Muscle of leg (tissue), 3 donors: ENCODE measurements at regions not wholly inside any gene's neighbourhood (a gene's known extent, or its start where the extent isn't known, plus 50 kb on each side); places are given as distances from the start of the nearest gene placed in this dataset.

Experiments
- DNase-seq: peaks from one replicate; pipeline ENCODE4 v3.0.0; 2013
- H3K27ac ChIP-seq: one replicate; pipeline ENCODE4 v1.5.1; 2013; ENCODE audit warnings: mild to moderate bottlenecking, low read length, control low read depth
- H3K27me3 ChIP-seq: one replicate; pipeline ENCODE4 v1.6.1; 2013; ENCODE audit warnings: low read length; ENCODE audit not compliant: control insufficient read depth, insufficient read depth
- H3K36me3 ChIP-seq: one replicate; pipeline ENCODE4 v1.6.1; 2013; ENCODE audit warnings: low read length; ENCODE audit not compliant: control insufficient read depth, insufficient read depth
- H3K4me1 ChIP-seq: one replicate; pipeline ENCODE4 v1.6.1; 2013; ENCODE audit warnings: low read length; ENCODE audit not compliant: control insufficient read depth, insufficient read depth
- H3K4me3 ChIP-seq: one replicate; pipeline ENCODE4 v1.5.1; 2013; ENCODE audit warnings: low read length, control low read depth
- H3K9me3 ChIP-seq: replicated peaks from 2 replicates; pipeline ENCODE4 v1.6.1; 2013; ENCODE audit warnings: low read depth, low read length; ENCODE audit not compliant: control insufficient read depth
- WGBS: methylation state at CpG from one replicate; pipeline ENCODE4 v1.1.5; 2013; ENCODE audit warnings: missing lambda C conversion rate; ENCODE audit not compliant: insufficient coverage; 5-methylcytosine and 5-hydroxymethylcytosine counted together

DNA sequence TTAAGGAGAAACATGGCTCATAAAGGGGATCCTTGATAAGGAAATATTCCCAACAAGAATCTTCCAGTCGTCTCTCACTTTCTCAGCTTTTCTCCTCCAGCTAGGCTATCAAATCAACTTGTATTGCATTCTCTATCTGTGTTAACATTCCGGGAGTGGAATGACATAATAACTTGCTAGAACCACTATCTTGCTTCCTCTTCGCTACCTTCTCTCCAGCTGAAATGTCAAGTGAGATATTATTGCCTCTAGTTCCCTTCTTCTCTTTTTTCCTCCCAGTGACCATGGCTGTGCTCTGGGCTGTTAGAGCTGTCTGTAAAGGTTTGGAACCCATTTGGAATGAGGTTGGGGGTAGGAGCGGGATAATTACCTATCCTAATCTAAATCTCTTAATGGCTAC is 1329.5 kb upstream of the WWC1 start:
- H3K36me3 ChIP-seq = no peaks in the 10 kb centered on the region
- no peaks in the 10 kb centered on the region for H3K4me1 ChIP-seq
- no peak for DNase-seq
- whole genome bisulfite sequencing = 80% methylated on average over 1 of the region's 4 CpGs
- no peaks in the 10 kb centered on the region for H3K9me3 ChIP-seq
- H3K27me3 ChIP-seq = no peaks in the 10 kb centered on the region
- no peak overlapping the region for H3K27ac ChIP-seq
- H3K4me3 ChIP-seq = no peak overlapping the region

DNA sequence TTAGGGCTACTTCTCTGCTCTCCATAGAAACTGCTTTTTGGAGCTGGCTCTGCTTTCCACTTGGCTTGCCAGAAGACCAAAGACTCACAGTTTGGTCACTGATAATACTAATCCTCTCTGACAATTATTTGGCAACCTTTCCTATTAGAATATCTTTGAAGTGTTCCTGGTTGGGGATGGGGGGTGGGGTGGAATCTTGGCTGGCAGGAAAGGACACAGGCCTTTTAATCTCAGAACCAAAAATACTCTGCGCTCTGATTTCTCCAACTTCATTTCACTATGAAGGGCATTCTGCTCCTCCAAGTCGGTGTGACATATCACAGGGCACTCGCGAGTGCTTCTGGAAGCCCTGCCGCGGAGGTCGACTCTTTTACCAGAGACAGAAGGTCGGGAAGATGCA is 1329.0 kb upstream of the WWC1 start:
- no peak overlapping the region for H3K27ac ChIP-seq

GRCh38 chr5:166963596-166963995 is 1327.8 kb upstream of the WWC1 start:
- no peaks in the 10 kb centered on the region for H3K4me1 ChIP-seq
- WGBS = no CpG with 5 or more reads among the region's 5 CpGs

More for the DNA sequence above, 1329.0 kb upstream of the WWC1 start:
- no CpG with 5 or more reads among the region's 8 CpGs for WGBS
- no peak for DNase-seq
- no peak overlapping the region for H3K4me3 ChIP-seq
- H3K9me3 ChIP-seq = no peaks in the 10 kb centered on the region
- H3K27me3 ChIP-seq = no peaks in the 10 kb centered on the region
- no peaks in the 10 kb centered on the region for H3K36me3 ChIP-seq
- H3K4me1 ChIP-seq = no peaks in the 10 kb centered on the region

GRCh38 chr5:166977911-166978422 is 1313.5 kb upstream of the WWC1 start:
- Histone ChIP-seq H3K9me3 (no peaks in the 10 kb centered on the region), H3K27me3 (peaks cover 4% of the 10 kb centered on the region), H3K4me1 (no peaks in the 10 kb centered on the region), H3K4me3 (peak overlapping the region; percentile 51), H3K36me3 (no peaks in the 10 kb centered on the region), H3K27ac (no peak overlapping the region)
- no peak for DNase-seq
- WGBS = 8% methylated on average over 4 of the region's 7 CpGs

More at GRCh38 chr5:166963596-166963995, 1327.8 kb upstream of the WWC1 start:
- DNase-seq = no peak
- no peak overlapping the region for H3K4me3 ChIP-seq
- no peak overlapping the region for H3K27ac ChIP-seq
- H3K9me3 ChIP-seq = no peaks in the 10 kb centered on the region
- no peaks in the 10 kb centered on the region for H3K27me3 ChIP-seq
- H3K36me3 ChIP-seq = no peaks in the 10 kb centered on the region

- no peak overlapping the region for H3K27ac ChIP-seq
- no CpG with 5 or more reads among the region's 13 CpGs for WGBS
- peak overlapping the region; percentile 51 for H3K4me3 ChIP-seq
- H3K9me3 ChIP-seq = no peaks in the 10 kb centered on the region
- no peaks in the 10 kb centered on the region for H3K4me1 ChIP-seq
- peaks cover 4% of the 10 kb centered on the region for H3K27me3 ChIP-seq
- DNase-seq = peak; percentile 25
- H3K36me3 ChIP-seq = no peaks in the 10 kb centered on the region
Observed at GRCh38 chr5:166979307-166979895, 1312.0 kb upstream of the WWC1 start.

- peaks cover 4% of the 10 kb centered on the region for H3K27me3 ChIP-seq
- WGBS = no CpG with 5 or more reads among the region's 1 CpG
- DNase-seq = no peak
- no peaks in the 10 kb centered on the region for H3K9me3 ChIP-seq
- no peak overlapping the region for H3K27ac ChIP-seq
- H3K4me3 ChIP-seq = no peak overlapping the region
- H3K4me1 ChIP-seq = no peaks in the 10 kb centered on the region
- H3K36me3 ChIP-seq = no peaks in the 10 kb centered on the region
Observed at GRCh38 chr5:166980666-166981065, 1310.8 kb upstream of the WWC1 start.

DNA sequence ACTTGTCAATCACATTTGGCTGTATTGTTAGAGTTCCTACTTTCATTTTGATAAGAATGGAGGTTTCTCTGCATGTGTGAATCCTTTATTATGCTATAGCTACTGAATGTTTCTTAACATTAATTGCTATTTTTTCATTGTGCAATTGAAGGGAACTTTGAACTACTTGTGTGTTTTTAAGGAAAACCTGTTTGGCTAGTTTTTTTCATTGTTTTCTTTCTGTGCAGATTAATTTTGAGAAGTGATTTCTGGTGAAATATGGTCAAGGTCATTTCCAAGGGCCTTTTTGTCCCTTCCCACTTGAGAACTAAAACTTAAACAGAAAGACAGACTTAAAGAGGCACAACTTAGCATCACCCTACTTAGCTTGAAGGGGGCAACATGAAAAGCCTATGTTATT is 1309.2 kb upstream of the WWC1 start:
- Histone ChIP-seq H3K36me3 (no peaks in the 10 kb centered on the region), H3K4me3 (no peak overlapping the region), H3K4me1 (no peaks in the 10 kb centered on the region), H3K27me3 (peaks cover 4% of the 10 kb centered on the region), H3K9me3 (no peaks in the 10 kb centered on the region), H3K27ac (no peak overlapping the region)
- DNase-seq = no peak

DNA sequence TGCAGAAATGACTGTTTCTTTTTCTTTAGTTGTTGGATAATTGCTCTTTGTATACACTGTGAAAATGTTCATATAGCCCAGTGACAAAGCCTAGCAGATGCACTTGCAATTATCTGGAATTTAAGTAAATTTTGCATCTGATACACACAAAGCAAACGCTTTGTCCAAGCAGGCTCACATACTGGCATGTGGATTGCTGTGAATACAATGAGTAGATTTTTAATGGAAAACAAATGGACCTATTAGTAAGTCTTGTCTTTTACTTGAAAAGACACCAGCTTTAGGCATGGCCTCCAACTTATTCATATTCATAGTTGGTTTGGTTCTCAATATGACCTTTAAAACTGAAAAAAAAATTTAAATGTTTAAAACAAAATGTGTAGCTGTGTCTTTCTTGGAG is 1299.8 kb upstream of the WWC1 start:
- Histone ChIP-seq H3K27me3 (no peaks in the 10 kb centered on the region), H3K9me3 (no peaks in the 10 kb centered on the region), H3K27ac (no peak overlapping the region), H3K4me3 (no peak overlapping the region), H3K36me3 (no peaks in the 10 kb centered on the region), H3K4me1 (peaks cover 8% of the 10 kb centered on the region)
- peak; percentile 52 for DNase-seq
- no CpG with 5 or more reads among the region's 1 CpG for WGBS

DNA sequence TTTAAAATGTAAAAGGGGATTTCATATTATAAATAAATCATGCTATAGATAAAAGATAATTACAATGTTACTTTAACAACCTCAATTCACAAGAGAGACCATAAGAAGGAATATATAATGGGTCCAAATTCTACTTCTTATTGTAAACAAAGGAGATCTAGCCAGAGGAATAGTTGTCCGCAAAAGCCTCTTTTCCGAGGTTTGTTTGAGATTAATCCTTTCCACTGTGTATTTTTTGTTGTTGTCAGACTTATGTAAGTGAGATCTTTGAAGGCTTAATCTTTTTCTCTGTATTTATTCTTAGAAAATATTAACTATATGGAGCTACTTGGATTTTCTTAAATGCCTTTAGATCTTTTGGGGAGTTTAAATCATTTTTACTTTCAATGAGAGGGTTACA is 1299.3 kb upstream of the WWC1 start:
- Histone ChIP-seq H3K9me3 (no peaks in the 10 kb centered on the region), H3K27ac (no peak overlapping the region), H3K4me3 (no peak overlapping the region), H3K36me3 (no peaks in the 10 kb centered on the region), H3K4me1 (peaks cover 8% of the 10 kb centered on the region), H3K27me3 (no peaks in the 10 kb centered on the region)
- no CpG with 5 or more reads among the region's 2 CpGs for WGBS
- peak; percentile 48 for DNase-seq

- DNase-seq = peak; percentile 62
- Histone ChIP-seq H3K4me1 (peaks cover 8% of the 10 kb centered on the region), H3K27me3 (no peaks in the 10 kb centered on the region), H3K27ac (no peak overlapping the region), H3K36me3 (no peaks in the 10 kb centered on the region), H3K9me3 (no peaks in the 10 kb centered on the region), H3K4me3 (no peak overlapping the region)
- WGBS = 34% methylated on average over 3 of the region's 11 CpGs
Observed at GRCh38 chr5:166992874-166993722, 1298.3 kb upstream of the WWC1 start.
